ENCODE measurements at regions not wholly inside any gene's neighbourhood (a gene's known extent, or its start where the extent isn't known, plus 50 kb on each side); places are given as distances from the start of the nearest gene placed in this dataset.

- Mint-ChIP-seq H3K9me3 (ENCODE audit: insufficient read depth) (peaks cover 2% of the 10 kb centered on the region), H3K4me3 (no peak overlapping the region), H3K27ac (no peak overlapping the region), H3K4me1 (no peaks in the 10 kb centered on the region), H3K27me3 (no peaks in the 10 kb centered on the region)
- no peak overlapping the region for H2AFZ ChIP-seq (ENCODE audit: insufficient read depth, low read depth, low read length, poor library complexity, severe bottlenecking)
- H3K4me1 ChIP-seq (ENCODE audit: control insufficient read depth in 2 of 2, insufficient read depth in 2 of 2, low read length in 2 of 2): no peaks in the 10 kb centered on the region
- TF ChIP-seq EZH2 (IDR thresholded peaks at IDR 0.05; ENCODE audit: borderline replicate concordance, insufficient read depth, low read depth, low read length, poor library complexity, severe bottlenecking) (no peak), CTCF (IDR thresholded peaks at IDR 0.05) (no peak)
- ChIA-PET POLR2A (no interaction called here), CTCF (no interaction called here)
- peaks cover 0 to 10% (median 0%) of the 10 kb centered on the region in 3 donors for H3K9me3 ChIP-seq (ENCODE audit: control extremely low read depth in 1 of 3, control insufficient read depth in 2 of 3, insufficient read depth in 1 of 3, low read length in 2 of 3)
- H3K4me2 ChIP-seq (replicated peaks; ENCODE audit: low read depth, low read length, poor library complexity, severe bottlenecking): no peak overlapping the region
- ATAC-seq (ENCODE audit: low read depth): no peak
- H3K4me3 ChIP-seq (ENCODE audit: control extremely low read depth in 1 of 5, extremely low read depth in 1 of 5, insufficient read depth in 1 of 5, low read depth in 2 of 5, low read length in 4 of 5): no peak overlapping the region
- H4K20me1 ChIP-seq (ENCODE audit: control insufficient read depth, insufficient read depth, low read length, poor library complexity, severe bottlenecking): no peaks in the 10 kb centered on the region
- no peaks in the 10 kb centered on the region for H3K36me3 ChIP-seq (replicated peaks in 1 of 2; ENCODE audit: control extremely low read depth in 1 of 2, control insufficient read depth in 1 of 2, extremely low read depth in 1 of 2, insufficient read depth in 2 of 2, low read length in 1 of 2)
- H3K27ac ChIP-seq (ENCODE audit: low read length in 2 of 2): no peak overlapping the region
- H3K79me2 ChIP-seq (ENCODE audit: control insufficient read depth, insufficient read depth, low read length): no peaks in the 10 kb centered on the region
- WGBS (ENCODE audit: insufficient coverage): no CpG with 5 or more reads among the region's 2 CpGs
- no peaks in the 10 kb centered on the region for H3K27me3 ChIP-seq (replicated peaks in 1 of 4; ENCODE audit: control extremely low read depth in 1 of 4, control insufficient read depth in 3 of 4, insufficient read depth in 4 of 4, low read length in 3 of 4)
- intact Hi-C loops (cut with micrococcal nuclease): no loop called here
- no peak overlapping the region for H3K9ac ChIP-seq (ENCODE audit: low read length)
- DNase-seq: no peak
Measured at GRCh38 chr13:58908019-58908679, 1255.6 kb downstream of the DIAPH3 start.

- ChIA-PET POLR2A (no interaction called here), CTCF (no interaction called here)
- H3K27ac Mint-ChIP-seq: no peak overlapping the region
- Histone ChIP-seq H3K4me2 (replicated peaks; ENCODE audit: low read depth, low read length, poor library complexity, severe bottlenecking) (no peak overlapping the region), H4K20me1 (ENCODE audit: control insufficient read depth, insufficient read depth, low read length, poor library complexity, severe bottlenecking) (no peaks in the 10 kb centered on the region), H3K27me3 (replicated peaks in 1 of 4; ENCODE audit: control extremely low read depth in 1 of 4, control insufficient read depth in 3 of 4, insufficient read depth in 4 of 4, low read length in 3 of 4) (no peaks in the 10 kb centered on the region), H3K4me3 (ENCODE audit: control extremely low read depth in 1 of 5, extremely low read depth in 1 of 5, insufficient read depth in 1 of 5, low read depth in 2 of 5, low read length in 4 of 5) (no peak overlapping the region), H3K27ac (ENCODE audit: low read length in 2 of 2) (no peak overlapping the region), H2AFZ (ENCODE audit: insufficient read depth, low read depth, low read length, poor library complexity, severe bottlenecking) (no peak overlapping the region), H3K9me3 (ENCODE audit: control extremely low read depth in 1 of 3, control insufficient read depth in 2 of 3, insufficient read depth in 1 of 3, low read length in 2 of 3) (no peaks in the 10 kb centered on the region), H3K79me2 (ENCODE audit: control insufficient read depth, insufficient read depth, low read length) (no peaks in the 10 kb centered on the region), H3K4me1 (ENCODE audit: control insufficient read depth in 2 of 2, insufficient read depth in 2 of 2, low read length in 2 of 2) (no peaks in the 10 kb centered on the region), H3K36me3 (replicated peaks in 1 of 2; ENCODE audit: control extremely low read depth in 1 of 2, control insufficient read depth in 1 of 2, extremely low read depth in 1 of 2, insufficient read depth in 2 of 2, low read length in 1 of 2) (no peaks in the 10 kb centered on the region), H3K9ac (ENCODE audit: low read length) (no peak overlapping the region)
- peaks cover 13% of the 10 kb centered on the region for H3K9me3 Mint-ChIP-seq (ENCODE audit: insufficient read depth)
- DNase-seq: no peak
- 83% methylated on average over 2 of the region's 3 CpGs for WGBS (ENCODE audit: insufficient coverage)
- no peak for ATAC-seq (ENCODE audit: low read depth)
- no peaks in the 10 kb centered on the region for H3K4me1 Mint-ChIP-seq
- intact Hi-C loops (cut with micrococcal nuclease): no loop called here
- no peak overlapping the region for H3K4me3 Mint-ChIP-seq
- no peak for TF ChIP-seq EZH2 (IDR thresholded peaks at IDR 0.05; ENCODE audit: borderline replicate concordance, insufficient read depth, low read depth, low read length, poor library complexity, severe bottlenecking)
- TF ChIP-seq CTCF (IDR thresholded peaks at IDR 0.05): no peak
- H3K27me3 Mint-ChIP-seq: no peaks in the 10 kb centered on the region
Measured at GRCh38 chr13:58919551-58919950, 1244.2 kb downstream of the DIAPH3 start.
